IMR-90 (cell line): ENCODE measurements at regions not wholly inside any gene's neighbourhood (a gene's known extent, or its start where the extent isn't known, plus 50 kb on each side); places are given as distances from the start of the nearest gene placed in this dataset.

ENCODE experiments used
- ATAC-seq: fragments of 200-7000 bp; cut with Tn5 transposase; 2 replicates; pipeline ENCODE4 v1.9.1; 2020; ENCODE audit warnings: low read depth, mild to moderate bottlenecking, moderate library complexity
- BruUV-seq: library from RNA; stranded (reverse); fragments of 400-500 nt; replicated peaks from 2 replicates; lab custom pipeline; 2021; lab: Mats Ljungman, UMichigan
- CTCF ChIA-PET: fragments of 300-600 bp; formaldehyde crosslinking; extraction: SDS; loops from one replicate; lab custom pipeline; 2021; ENCODE audit warnings: antibody characterized with exemption; lab: Yijun Ruan, JAX
- POLR2A ChIA-PET: fragments of 300-600 bp; sonication (Branson Sonifier 250); formaldehyde crosslinking; loops from one replicate; lab custom pipeline; 2022; ENCODE audit warnings: antibody characterized with exemption; ENCODE audit not compliant: unreplicated experiment; lab: Charles Lee
- DNase-seq: peaks from one replicate; pipeline ENCODE4 v3.0.0; 2013
- H2AFZ ChIP-seq: replicated peaks from 2 replicates; pipeline ENCODE3; 2013; ENCODE audit warnings: low read length, mild to moderate bottlenecking; ENCODE audit not compliant: poor library complexity
- H2AK5ac ChIP-seq: 2 replicates; pipeline ENCODE4 v1.6.1; 2013; ENCODE audit warnings: low read depth, low read length, inconsistent platforms
- H2AK9ac ChIP-seq: replicated peaks from 2 replicates; pipeline ENCODE3; 2013; ENCODE audit warnings: mild to moderate bottlenecking, low read depth, low read length, moderate library complexity; ENCODE audit not compliant: poor library complexity
- H2BK120ac ChIP-seq: 2 replicates; pipeline ENCODE4 v1.6.1; 2013; ENCODE audit warnings: low read depth, low read length, inconsistent platforms
- H2BK15ac ChIP-seq: 3 replicates; pipeline ENCODE4 v1.6.1; 2013; ENCODE audit warnings: low read depth, low read length, inconsistent platforms
- H2BK20ac ChIP-seq: 2 replicates; pipeline ENCODE4 v1.6.1; 2013; ENCODE audit warnings: low read depth, mild to moderate bottlenecking, inconsistent platforms, low read length, moderate library complexity
- H2BK5ac ChIP-seq: 2 replicates; pipeline ENCODE4 v1.6.1; 2013; ENCODE audit warnings: mild to moderate bottlenecking, low read depth, low read length, inconsistent platforms; ENCODE audit not compliant: poor library complexity, severe bottlenecking
- H3K14ac ChIP-seq: replicated peaks from 2 replicates; pipeline ENCODE4 v1.6.1; 2013; ENCODE audit warnings: low read depth, low read length, inconsistent platforms
- H3K18ac ChIP-seq: 2 replicates; pipeline ENCODE4 v1.6.1; 2013; ENCODE audit warnings: low read depth, low read length, control low read depth
- H3K23ac ChIP-seq: 2 replicates; pipeline ENCODE4 v1.6.1; 2013; ENCODE audit warnings: low read depth, low read length, inconsistent platforms
- H3K27ac ChIP-seq: 2 replicates; pipeline ENCODE4 v1.5.1; 2013; ENCODE audit warnings: mild to moderate bottlenecking, control low read depth, low read length; ENCODE audit not compliant: insufficient read depth
- H3K27me3 ChIP-seq: 2 replicates; pipeline ENCODE4 v1.6.1; 2013; ENCODE audit warnings: low read length; ENCODE audit not compliant: control insufficient read depth, insufficient read depth
- H3K36me3 ChIP-seq: 2 replicates; pipeline ENCODE4 v1.6.1; 2013; ENCODE audit warnings: low read length, mixed read lengths; ENCODE audit not compliant: control insufficient read depth, insufficient read depth
- H3K4ac ChIP-seq: 2 replicates; pipeline ENCODE4 v1.6.1; 2013; ENCODE audit warnings: low read depth, low read length, inconsistent platforms
- H3K4me1 ChIP-seq: 2 replicates; pipeline ENCODE4 v1.6.1; 2013; ENCODE audit warnings: low read length, mixed read lengths; ENCODE audit not compliant: control insufficient read depth, insufficient read depth
- H3K4me2 ChIP-seq: 2 replicates; pipeline ENCODE4 v1.6.1; 2013; ENCODE audit warnings: low read depth, mild to moderate bottlenecking, control low read depth, low read length, moderate library complexity
- H3K4me3 ChIP-seq: 2 replicates; pipeline ENCODE4 v1.5.1; 2013; ENCODE audit warnings: low read depth, mild to moderate bottlenecking, control low read depth, low read length, moderate library complexity; ENCODE audit not compliant: insufficient read depth
- H3K56ac ChIP-seq: 2 replicates; pipeline ENCODE4 v1.6.1; 2013; ENCODE audit warnings: low read length, inconsistent platforms; ENCODE audit not compliant: insufficient read depth; ENCODE audit errors: extremely low read depth
- H3K79me1 ChIP-seq, 2 experiments: 2 replicates each; pipeline ENCODE4 v1.6.1; 2013; ENCODE audit warnings: low read length in 2 of 2, inconsistent platforms in 1 of 2, low read depth in 1 of 2
- H3K9ac ChIP-seq: 2 replicates; pipeline ENCODE4 v1.6.1; 2013; ENCODE audit warnings: low read depth, low read length, control low read depth
- H3K9me1 ChIP-seq: 2 replicates; pipeline ENCODE4 v1.6.1; 2013; ENCODE audit warnings: low read length, inconsistent platforms; ENCODE audit not compliant: insufficient read depth
- H3K9me3 ChIP-seq: 2 replicates; pipeline ENCODE4 v1.6.1; 2013; ENCODE audit warnings: low read length; ENCODE audit not compliant: control insufficient read depth, insufficient read depth
- H4K20me1 ChIP-seq: 2 replicates; pipeline ENCODE4 v1.6.1; 2013; ENCODE audit warnings: low read length, inconsistent platforms; ENCODE audit not compliant: insufficient read depth
- H4K5ac ChIP-seq: 2 replicates; pipeline ENCODE4 v1.6.1; 2013; ENCODE audit warnings: mild to moderate bottlenecking, low read depth, low read length, control low read depth
- H4K8ac ChIP-seq, 2 experiments: 2 replicates each; pipeline ENCODE4 v1.6.1; 2013; ENCODE audit warnings: low read depth in 2 of 2, low read length in 2 of 2, control low read depth in 1 of 2, inconsistent platforms in 1 of 2
- H4K91ac ChIP-seq: 2 replicates; pipeline ENCODE4 v1.6.1; 2013; ENCODE audit warnings: low read depth, low read length, inconsistent platforms; ENCODE audit not compliant: insufficient read depth
- BHLHE40 ChIP-seq: fragments of 150-350 bp; IDR thresholded peaks from 2 replicates; pipeline ENCODE4 v1.6.1; 2016; ENCODE audit warnings: mild to moderate bottlenecking, low read depth, low read length
- CEBPB ChIP-seq: IDR thresholded peaks from 2 replicates; pipeline ENCODE4 v1.6.1; 2012; ENCODE audit warnings: low read depth, low read length, improper control_type of control experiment
- CTCF ChIP-seq: conservative IDR thresholded peaks from 2 replicates; pipeline ENCODE4 v1.5.1; 2012; ENCODE audit warnings: mild to moderate bottlenecking, low read depth, low read length, improper control_type of control experiment
- FOS ChIP-seq: fragments of 150-350 bp; IDR thresholded peaks from 2 replicates; pipeline ENCODE4 v1.6.1; 2016; ENCODE audit warnings: low read depth, low read length
- MAZ ChIP-seq: IDR thresholded peaks from 2 replicates; pipeline ENCODE4 v1.6.1; 2012; ENCODE audit warnings: low read depth, mild to moderate bottlenecking, low read length, improper control_type of control experiment, moderate library complexity, borderline replicate concordance
- MXI1 ChIP-seq: IDR thresholded peaks from 2 replicates; pipeline ENCODE4 v1.6.1; 2012; ENCODE audit warnings: low read depth, mild to moderate bottlenecking, low read length, moderate library complexity, borderline replicate concordance
- POLR2A ChIP-seq: IDR thresholded peaks from 2 replicates; pipeline ENCODE4 v1.6.1; 2012; ENCODE audit warnings: mild to moderate bottlenecking, low read depth, low read length
- RAD21 ChIP-seq: IDR thresholded peaks from 2 replicates; pipeline ENCODE4 v1.6.1; 2012; ENCODE audit warnings: low read length, improper control_type of control experiment
- RFX5 ChIP-seq: IDR thresholded peaks from 2 replicates; pipeline ENCODE4 v1.8.0; 2012; ENCODE audit warnings: low read depth, mild to moderate bottlenecking, low read length, moderate library complexity
- SMC3 ChIP-seq: fragments of 150-350 bp; IDR thresholded peaks from 2 replicates; pipeline ENCODE4 v1.6.1; 2016; ENCODE audit warnings: low read depth, mild to moderate bottlenecking, antibody characterized with exemption, low read length, moderate library complexity
- USF2 ChIP-seq: fragments of 150-350 bp; IDR thresholded peaks from 2 replicates; pipeline ENCODE4 v1.6.1; 2017; ENCODE audit warnings: mild to moderate bottlenecking, antibody characterized with exemption, low read length, low read depth
- WGBS, 2 experiments: methylation state at CpG; one replicate each; pipeline versions ENCODE4 v1.1.5 to v1.1.7; 2013; ENCODE audit warnings: missing lambda C conversion rate in 2 of 2; ENCODE audit not compliant: insufficient read length in 1 of 2; ENCODE audit errors: extremely low coverage in 2 of 2; 5-methylcytosine and 5-hydroxymethylcytosine counted together
- dilution Hi-C: fragments of 300-500 bp; cut with HindIII; formaldehyde crosslinking; loops from one replicate; pipeline ENCODE4 v1.14.3; 2018; ENCODE audit warnings: low sequenced_read_pairs; ENCODE audit not compliant: unreplicated experiment
- in situ Hi-C: fragments of 300-500 bp; cut with MboI; formaldehyde crosslinking; loops from 3 replicates; pipeline ENCODE4 v1.14.3; 2019; ENCODE audit warnings: low sequenced_read_pairs, inconsistent platforms, mixed read lengths
- intact Hi-C: fragments of 100-400 bp; cut with micrococcal nuclease; formaldehyde crosslinking; loops from 2 replicates; pipeline ENCODE4 v1.10.0; 2022

- intact Hi-C loops: no loop called here
- Histone ChIP-seq H2AK9ac (peak overlapping the region; percentile 19), H4K91ac (peak overlapping the region; percentile 38), H3K56ac (no peak overlapping the region), H4K8ac (peak overlapping the region in 1 of 2 experiments; percentile 19; a peak in 1 of 4 replicates), H3K14ac (peak overlapping the region; percentile 53), H2AFZ (peak overlapping the region; percentile 16), H3K23ac (0 out of 2 replicates have a peak overlapping the region, but pooled peaks have one; percentile 8), H3K4me1 (peaks cover 8% of the 10 kb centered on the region), H3K9ac (no peak overlapping the region), H3K4me3 (no peak overlapping the region), H3K4me2 (no peak overlapping the region), H3K9me1 (peaks cover 9% of the 10 kb centered on the region), H3K9me3 (peaks cover 10% of the 10 kb centered on the region), H3K27ac (no peak overlapping the region), H2BK5ac (peak overlapping the region; percentile 24), H3K4ac (peak overlapping the region; percentile 63), H3K36me3 (no peaks in the 10 kb centered on the region), H3K18ac (no peak overlapping the region), H4K5ac (no peak overlapping the region), H4K20me1 (no peaks in the 10 kb centered on the region), H2BK20ac (peak overlapping the region; percentile 95), H2BK15ac (peak overlapping the region; percentile 96; the same call in 1 of the 3 replicates), H3K79me1 (no peaks in the 10 kb centered on the region), H3K27me3 (no peaks in the 10 kb centered on the region), H2AK5ac (peak overlapping the region; percentile 97), H2BK120ac (peak overlapping the region; percentile 93)
- BruUV-seq: no TSS peak
- POLR2A ChIA-PET: no interaction called here
- in situ Hi-C loops: no loop called here
- DNase-seq (peak; percentile 52), ATAC-seq (no peak)
- 100% methylated on average over 1 of the region's 1 CpG; no CpG with 5 or more reads in 1 of the 2 experiments for WGBS, 2 experiments
- dilution Hi-C loops: no loop called here
- CTCF ChIA-PET: interaction anchor here (0.6 to 1.0 kb wide), 2 partner anchors 23 to 321 kb away, joined by 3 read pairs; no protein-coding TSS in a partner anchor
- TF ChIP-seq CEBPB: no peak
- TF ChIP-seq RFX5: no peak
- TF ChIP-seq MXI1: no peak
- TF ChIP-seq POLR2A: no peak
- no peak for TF ChIP-seq BHLHE40
- no peak for TF ChIP-seq RAD21
- TF ChIP-seq USF2: no peak
- TF ChIP-seq SMC3: no peak
- no peak for TF ChIP-seq CTCF
- no peak for TF ChIP-seq FOS
- TF ChIP-seq MAZ: no peak
Observed at GRCh38 chr2:39567507-39567906, 98.2 kb upstream of the TMEM178A start.
